ENCODE measurements at regions not wholly inside any gene's neighbourhood (a gene's known extent, or its start where the extent isn't known, plus 50 kb on each side); places are given as distances from the start of the nearest gene placed in this dataset.
A peak's percentile ranks its signal among the peaks of the same experiment; 100 is the strongest.
"Not testable (repeated sequence)": the region's sequence is repeated elsewhere in the genome, so short reads cannot be mapped to it uniquely, and the experiment has no call there.

DNA sequence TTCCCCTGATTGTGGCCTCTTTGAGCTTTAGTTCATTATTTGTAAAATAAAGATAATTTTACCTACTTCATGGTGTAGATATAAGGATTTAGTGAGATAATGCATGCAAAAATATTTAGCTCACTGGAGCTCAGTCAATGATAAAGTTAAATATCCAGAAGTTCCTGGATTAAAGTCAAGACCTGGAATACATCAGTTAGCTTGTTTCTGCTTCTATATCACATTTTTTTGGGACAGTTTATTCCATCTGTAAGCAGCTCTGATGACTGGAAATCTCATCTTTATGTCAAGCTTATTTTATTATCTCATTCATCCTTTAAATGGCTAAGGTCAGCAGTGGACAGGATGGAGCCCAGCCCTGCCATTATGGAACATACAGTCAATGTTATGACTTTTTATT, 152.0 kb downstream of the EVA1A start:
- DNase-seq (ENCODE audit: low spot score) = no peak
- TF ChIP-seq, protein P1, sequence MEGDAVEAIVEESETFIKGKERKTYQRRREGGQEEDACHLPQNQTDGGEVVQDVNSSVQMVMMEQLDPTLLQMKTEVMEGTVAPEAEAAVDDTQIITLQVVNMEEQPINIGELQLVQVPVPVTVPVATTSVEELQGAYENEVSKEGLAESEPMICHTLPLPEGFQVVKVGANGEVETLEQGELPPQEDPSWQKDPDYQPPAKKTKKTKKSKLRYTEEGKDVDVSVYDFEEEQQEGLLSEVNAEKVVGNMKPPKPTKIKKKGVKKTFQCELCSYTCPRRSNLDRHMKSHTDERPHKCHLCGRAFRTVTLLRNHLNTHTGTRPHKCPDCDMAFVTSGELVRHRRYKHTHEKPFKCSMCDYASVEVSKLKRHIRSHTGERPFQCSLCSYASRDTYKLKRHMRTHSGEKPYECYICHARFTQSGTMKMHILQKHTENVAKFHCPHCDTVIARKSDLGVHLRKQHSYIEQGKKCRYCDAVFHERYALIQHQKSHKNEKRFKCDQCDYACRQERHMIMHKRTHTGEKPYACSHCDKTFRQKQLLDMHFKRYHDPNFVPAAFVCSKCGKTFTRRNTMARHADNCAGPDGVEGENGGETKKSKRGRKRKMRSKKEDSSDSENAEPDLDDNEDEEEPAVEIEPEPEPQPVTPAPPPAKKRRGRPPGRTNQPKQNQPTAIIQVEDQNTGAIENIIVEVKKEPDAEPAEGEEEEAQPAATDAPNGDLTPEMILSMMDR (IDR thresholded peaks at IDR 0.05; ENCODE audit: extremely low read depth, insufficient read depth, missing control alignments) = no peak
- in situ Hi-C loops (cut with MboI; ENCODE audit: low pct_unique_long_range_greater_than_20kb, low sequenced_read_pairs, unreplicated experiment) = no loop called here

- in situ Hi-C loops (cut with MboI; ENCODE audit: low pct_unique_long_range_greater_than_20kb, low sequenced_read_pairs, unreplicated experiment) = no loop called here
- no peak for DNase-seq (ENCODE audit: low spot score)
- TF ChIP-seq, protein P1 (IDR thresholded peaks at IDR 0.05; ENCODE audit: extremely low read depth, insufficient read depth, missing control alignments) = no peak
These were observed 153.7 kb downstream of the EVA1A start for GRCh38 chr2:75407038-75407530.

DNA sequence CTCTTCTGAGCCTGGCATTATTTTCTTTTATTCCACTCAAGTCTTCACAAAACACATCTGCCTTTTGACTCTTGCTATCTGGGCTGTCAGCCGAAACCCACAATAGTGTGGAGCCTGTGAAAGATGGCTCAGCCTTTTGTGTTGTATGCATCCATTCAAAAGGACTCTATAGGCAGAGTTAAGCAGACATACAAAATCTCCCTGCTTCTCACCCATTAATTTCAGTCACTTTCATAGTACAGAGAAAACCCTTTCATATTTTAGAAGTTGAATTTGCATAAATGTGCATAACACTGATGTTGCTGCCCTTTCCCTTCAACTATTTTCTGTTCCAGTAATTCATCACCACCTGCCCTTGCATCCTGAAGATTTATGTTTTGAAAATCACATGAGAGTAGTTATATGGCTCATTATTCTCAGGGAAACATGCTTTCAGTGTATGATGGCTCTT, 154.6 kb downstream of the EVA1A start:
- in situ Hi-C loops (cut with MboI; ENCODE audit: low pct_unique_long_range_greater_than_20kb, low sequenced_read_pairs, unreplicated experiment) = no loop called here
- no peak for DNase-seq (ENCODE audit: low spot score)
- TF ChIP-seq, protein P1 (IDR thresholded peaks at IDR 0.05; ENCODE audit: extremely low read depth, insufficient read depth, missing control alignments) = no peak

- TF ChIP-seq, protein P1 (IDR thresholded peaks at IDR 0.05; ENCODE audit: extremely low read depth, insufficient read depth, missing control alignments) = no peak
- no peak for DNase-seq (ENCODE audit: low spot score)
- in situ Hi-C loops (cut with MboI; ENCODE audit: low pct_unique_long_range_greater_than_20kb, low sequenced_read_pairs, unreplicated experiment) = no loop called here
These were observed 155.7 kb downstream of the EVA1A start for GRCh38 chr2:75405000-75405399.

- TF ChIP-seq, protein P1 (IDR thresholded peaks at IDR 0.05; ENCODE audit: extremely low read depth, insufficient read depth, missing control alignments) = peak; percentile 80
- in situ Hi-C loops (cut with MboI; ENCODE audit: low pct_unique_long_range_greater_than_20kb, low sequenced_read_pairs, unreplicated experiment) = no loop called here
- peak; percentile 28 for DNase-seq (ENCODE audit: low spot score)
These were observed 156.7 kb downstream of the EVA1A start for GRCh38 chr2:75403991-75404428.

DNA sequence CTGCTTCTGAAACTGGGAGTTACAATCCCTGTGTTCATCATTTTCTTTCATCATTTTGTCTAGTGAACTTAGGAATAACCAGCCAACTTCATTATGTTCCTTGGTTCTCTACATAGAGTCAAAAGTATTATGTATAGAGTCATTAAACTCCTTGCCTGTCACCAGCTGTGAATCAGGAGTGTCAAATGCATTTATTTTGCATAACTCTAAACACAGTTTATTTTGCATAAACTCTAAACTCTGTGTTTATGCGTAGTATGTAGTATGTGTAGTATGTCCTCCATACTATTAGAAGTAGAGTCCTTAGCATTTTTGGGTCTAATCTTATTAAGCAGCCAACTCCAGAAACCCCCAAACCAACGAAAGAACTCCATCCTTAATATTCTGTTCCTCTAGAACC, 164.4 kb downstream of the EVA1A start:
- DNase-seq (ENCODE audit: low spot score) = no peak
- in situ Hi-C loops (cut with MboI; ENCODE audit: low pct_unique_long_range_greater_than_20kb, low sequenced_read_pairs, unreplicated experiment) = no loop called here
- TF ChIP-seq, protein P1 (IDR thresholded peaks at IDR 0.05; ENCODE audit: extremely low read depth, insufficient read depth, missing control alignments) = no peak

- in situ Hi-C loops (cut with MboI; ENCODE audit: low pct_unique_long_range_greater_than_20kb, low sequenced_read_pairs, unreplicated experiment) = not testable (repeated sequence)
These were observed 166.0 kb downstream of the EVA1A start for GRCh38 chr2:75394764-75395163.

More at GRCh38 chr2:75394764-75395163, 166.0 kb downstream of the EVA1A start:
- DNase-seq (ENCODE audit: low spot score) = not testable (repeated sequence)

Measured in GM13977 (cell line).